ENCODE measurements at regions not wholly inside any gene's neighbourhood (a gene's known extent, or its start where the extent isn't known, plus 50 kb on each side); places are given as distances from the start of the nearest gene placed in this dataset.
A peak's percentile ranks its signal among the peaks of the same experiment; 100 is the strongest.

GRCh38 chr5:173498739-173499470 is 117.5 kb downstream of the BOD1 start:
- no peak overlapping the region for H3K4me3 ChIP-seq
- peak in 2 of 7 donors; percentile 24 to 38 for DNase-seq
- WGBS, 4 donors = 26 to 48% (median 44%) methylated on average over 10 to 16 of the region's 16 CpGs
- H3K4me1 ChIP-seq (replicated peaks in 1 of 2) = peaks cover 12 to 14% of the 10 kb centered on the region in 2 donors
- TF ChIP-seq POLR2A (IDR thresholded peaks at IDR 0.05) (no peak), CTCF (IDR thresholded peaks at IDR 0.05) (no peak)
- intact Hi-C loops (cut with DNase I) = no loop called here
- H3K36me3 ChIP-seq (replicated peaks in 1 of 2) = no peaks in the 10 kb centered on the region
- no peaks in the 10 kb centered on the region for H3K9me3 ChIP-seq (replicated peaks in 1 of 3)
- H3K27ac ChIP-seq = peak overlapping the region in 1 of 5 donors; percentile 56
- no peaks in the 10 kb centered on the region for H3K27me3 ChIP-seq

GRCh38 chr5:173498286-173498685 is 118.2 kb downstream of the BOD1 start:
- H3K9me3 ChIP-seq (replicated peaks in 1 of 3) = no peaks in the 10 kb centered on the region
- 47 to 50% (median 49%) methylated on average over 9 of the region's 9 CpGs for WGBS, 4 donors
- H3K4me3 ChIP-seq = no peak overlapping the region
- H3K27ac ChIP-seq = peak overlapping the region in 1 of 5 donors; percentile 56
- H3K27me3 ChIP-seq = no peaks in the 10 kb centered on the region
- intact Hi-C loops (cut with DNase I) = no loop called here
- no peak for TF ChIP-seq POLR2A (IDR thresholded peaks at IDR 0.05)
- no peaks in the 10 kb centered on the region for H3K36me3 ChIP-seq (replicated peaks in 1 of 2)
- DNase-seq = peak in 3 of 7 donors; percentile 11 to 39 (median 30)
- H3K4me1 ChIP-seq (replicated peaks in 1 of 2) = peaks cover 12 to 14% of the 10 kb centered on the region in 2 donors

- 87 to 91% (median 88%) methylated on average over 12 of the region's 12 CpGs for WGBS, 4 donors
- H3K4me1 ChIP-seq (replicated peaks in 1 of 2) = peaks cover 12 to 14% of the 10 kb centered on the region in 2 donors
- H3K27ac ChIP-seq = no peak overlapping the region
Observed at GRCh38 chr5:173497685-173498084, 118.8 kb downstream of the BOD1 start.

GRCh38 chr5:173496883-173497255 is 119.6 kb downstream of the BOD1 start:
- no peak for DNase-seq
- intact Hi-C loops (cut with DNase I) = no loop called here
- H3K36me3 ChIP-seq (replicated peaks in 1 of 2) = no peaks in the 10 kb centered on the region
- 87 to 97% (median 90%) methylated on average over 6 of the region's 6 CpGs for WGBS, 4 donors
- no peaks in the 10 kb centered on the region for H3K9me3 ChIP-seq (replicated peaks in 1 of 3)
- H3K27ac ChIP-seq = no peak overlapping the region
- H3K4me1 ChIP-seq (replicated peaks in 1 of 2) = peaks cover 12 to 14% of the 10 kb centered on the region in 2 donors
- TF ChIP-seq CTCF (IDR thresholded peaks at IDR 0.05) = no peak
- TF ChIP-seq POLR2A (IDR thresholded peaks at IDR 0.05) = no peak
- H3K4me3 ChIP-seq = no peak overlapping the region
- no peaks in the 10 kb centered on the region for H3K27me3 ChIP-seq

More at GRCh38 chr5:173497685-173498084, 118.8 kb downstream of the BOD1 start:
- TF ChIP-seq CTCF (IDR thresholded peaks at IDR 0.05) = no peak
- TF ChIP-seq POLR2A (IDR thresholded peaks at IDR 0.05) = no peak
- Histone ChIP-seq H3K9me3 (replicated peaks in 1 of 3) (no peaks in the 10 kb centered on the region), H3K36me3 (replicated peaks in 1 of 2) (no peaks in the 10 kb centered on the region), H3K27me3 (no peaks in the 10 kb centered on the region), H3K4me3 (no peak overlapping the region)
- intact Hi-C loops (cut with DNase I) = no loop called here
- no peak for DNase-seq

Data from adrenal gland (tissue), 9 donors.